Activated CD8-positive, alpha-beta memory T cell treated with anti-CD3 and anti-CD28 coated beads, Interleukin-2, amount 10 ng/mL, durations not matched to agents 7 days and 5 days (primary cell): ENCODE measurements at regions not wholly inside any gene's neighbourhood (a gene's known extent, or its start where the extent isn't known, plus 50 kb on each side); places are given as distances from the start of the nearest gene placed in this dataset.

ENCODE experiments used
- ATAC-seq: fragments of 150-1000 bp; cut with Tn5 transposase; one replicate; pipeline ENCODE4 v1.10.0; 2021; ENCODE audit warnings: moderate library complexity
- CTCF ChIA-PET: fragments of 350-600 bp; sonication (Branson Sonifier 250); formaldehyde crosslinking; loops from one replicate; lab custom pipeline; 2021; ENCODE audit warnings: antibody characterized with exemption; lab: Charles Lee
- DNase-seq: peaks from one replicate; pipeline ENCODE4 v3.0.0-alpha.2; 2020
- H3K27ac Mint-ChIP-seq: one replicate; pipeline ENCODE4 v1.8.0; 2021; ENCODE audit warnings: mild to moderate bottlenecking, mixed read lengths
- H3K27me3 Mint-ChIP-seq: one replicate; pipeline ENCODE4 v1.8.0; 2021; ENCODE audit warnings: mixed read lengths
- H3K36me3 Mint-ChIP-seq: one replicate; pipeline ENCODE4 v1.8.0; 2021; ENCODE audit warnings: mild to moderate bottlenecking, mixed read lengths
- H3K4me1 Mint-ChIP-seq: one replicate; pipeline ENCODE4 v1.8.0; 2021; ENCODE audit warnings: mixed read lengths
- H3K4me3 Mint-ChIP-seq: one replicate; pipeline ENCODE4 v1.8.0; 2021; ENCODE audit warnings: mild to moderate bottlenecking, moderate library complexity, mixed read lengths
- H3K9me3 Mint-ChIP-seq: one replicate; pipeline ENCODE4 v1.8.0; 2022; ENCODE audit warnings: low read depth, mixed read lengths

DNA sequence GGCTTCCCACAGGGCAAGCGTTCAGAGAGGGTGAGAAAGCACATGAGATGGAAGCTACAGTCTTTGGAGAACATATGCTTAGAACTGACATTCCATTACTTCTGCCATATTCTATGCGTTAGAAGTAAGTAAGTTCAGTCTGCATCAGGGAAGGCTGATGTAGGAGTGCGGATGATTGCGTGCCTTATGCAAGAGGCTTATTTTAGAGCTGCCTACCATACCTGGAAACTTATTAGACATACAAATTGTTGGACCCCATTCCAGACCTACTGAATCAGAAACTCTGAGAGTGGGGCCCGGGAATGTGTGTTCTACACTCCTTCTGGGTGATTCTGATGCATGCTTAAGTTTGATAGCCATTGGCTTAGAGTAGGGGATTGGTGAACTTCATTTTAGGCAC, 174.9 kb downstream of the KTN1 start:
- CTCF ChIA-PET: no interaction called here
- ATAC-seq: no peak
- H3K27ac Mint-ChIP-seq: no peak overlapping the region
- no peak overlapping the region for H3K4me3 Mint-ChIP-seq
- peaks cover 3% of the 10 kb centered on the region for H3K27me3 Mint-ChIP-seq
- H3K36me3 Mint-ChIP-seq: no peaks in the 10 kb centered on the region
- DNase-seq: no peak
- H3K4me1 Mint-ChIP-seq: no peaks in the 10 kb centered on the region
- H3K9me3 Mint-ChIP-seq: no peaks in the 10 kb centered on the region

DNA sequence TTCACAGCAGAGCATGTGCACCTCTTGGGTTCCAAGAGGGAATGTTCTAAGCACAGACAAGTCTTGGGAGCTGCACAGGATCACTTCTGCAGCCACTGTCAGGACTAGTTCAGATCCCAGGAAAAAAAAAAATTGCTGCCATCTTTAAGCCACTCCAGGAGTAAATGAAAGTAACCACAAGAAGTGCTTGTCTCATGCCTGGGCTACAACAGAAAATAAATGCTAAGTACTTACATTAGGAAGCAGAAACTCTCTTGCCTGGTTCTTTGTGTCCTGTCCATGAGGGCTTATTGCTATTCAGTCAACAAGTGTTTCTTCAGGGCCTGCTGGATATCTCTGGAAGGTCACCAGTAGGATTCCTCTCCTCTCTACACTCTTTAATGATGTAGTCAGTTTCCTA, 176.1 kb downstream of the KTN1 start:
- Mint-ChIP-seq H3K9me3 (no peaks in the 10 kb centered on the region), H3K4me1 (no peaks in the 10 kb centered on the region), H3K27ac (no peak overlapping the region), H3K4me3 (no peak overlapping the region), H3K36me3 (no peaks in the 10 kb centered on the region), H3K27me3 (peaks cover 3% of the 10 kb centered on the region)
- ATAC-seq (no peak), DNase-seq (no peak)
- CTCF ChIA-PET: interaction anchor here (0.7 kb wide), 1 partner anchor 22 kb away, joined by 3 read pairs; no protein-coding TSS in a partner anchor

DNA sequence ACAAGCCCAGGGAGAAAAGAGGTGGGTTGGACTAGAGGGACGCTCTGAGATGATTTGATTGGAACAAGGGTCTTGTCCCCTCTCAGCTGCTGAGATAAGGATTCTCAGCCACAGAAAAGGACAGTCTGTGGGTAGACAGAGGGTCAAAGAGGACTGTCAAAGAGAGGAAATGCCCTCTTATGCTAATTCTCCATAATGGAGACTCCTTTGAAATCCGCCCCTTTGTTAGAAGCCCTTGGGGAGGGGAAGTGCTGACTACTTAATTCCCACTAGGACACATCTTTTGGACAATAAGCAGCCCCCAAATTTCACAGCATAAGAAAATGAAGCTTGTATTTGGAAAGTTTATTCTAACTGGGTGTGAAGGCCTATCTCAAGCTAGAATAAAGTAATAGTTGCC, 176.6 kb downstream of the KTN1 start:
- Mint-ChIP-seq H3K4me1 (no peaks in the 10 kb centered on the region), H3K27me3 (peaks cover 3% of the 10 kb centered on the region), H3K9me3 (no peaks in the 10 kb centered on the region), H3K4me3 (no peak overlapping the region), H3K36me3 (no peaks in the 10 kb centered on the region), H3K27ac (no peak overlapping the region)
- DNase-seq (no peak), ATAC-seq (no peak)
- CTCF ChIA-PET: interaction anchor here (0.7 kb wide), 1 partner anchor 22 kb away, joined by 3 read pairs; no protein-coding TSS in a partner anchor

DNA sequence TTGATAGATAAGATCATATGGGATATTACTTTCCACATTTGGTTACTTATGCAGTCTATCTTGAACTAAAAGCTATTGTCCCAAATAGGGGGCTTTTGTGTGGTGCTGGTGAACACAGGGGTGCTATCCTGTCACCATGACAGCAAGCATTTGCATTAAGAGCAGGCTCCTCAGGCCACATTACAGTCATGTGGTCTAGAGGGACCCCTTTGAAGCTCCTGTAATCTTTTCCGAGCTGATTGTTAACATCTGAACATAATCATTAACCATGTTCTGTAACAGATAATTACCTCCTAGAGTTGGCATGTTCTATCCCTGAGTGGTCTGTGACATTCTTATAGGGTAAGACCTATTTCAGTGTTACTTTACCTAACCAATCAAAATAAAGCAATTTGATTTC, 178.8 kb downstream of the KTN1 start:
- Mint-ChIP-seq H3K36me3 (no peaks in the 10 kb centered on the region), H3K27me3 (peaks cover 9% of the 10 kb centered on the region), H3K9me3 (no peaks in the 10 kb centered on the region), H3K27ac (no peak overlapping the region), H3K4me1 (peaks cover 14% of the 10 kb centered on the region), H3K4me3 (no peak overlapping the region)
- ATAC-seq: no peak
- CTCF ChIA-PET: no interaction called here
- no peak for DNase-seq

DNA sequence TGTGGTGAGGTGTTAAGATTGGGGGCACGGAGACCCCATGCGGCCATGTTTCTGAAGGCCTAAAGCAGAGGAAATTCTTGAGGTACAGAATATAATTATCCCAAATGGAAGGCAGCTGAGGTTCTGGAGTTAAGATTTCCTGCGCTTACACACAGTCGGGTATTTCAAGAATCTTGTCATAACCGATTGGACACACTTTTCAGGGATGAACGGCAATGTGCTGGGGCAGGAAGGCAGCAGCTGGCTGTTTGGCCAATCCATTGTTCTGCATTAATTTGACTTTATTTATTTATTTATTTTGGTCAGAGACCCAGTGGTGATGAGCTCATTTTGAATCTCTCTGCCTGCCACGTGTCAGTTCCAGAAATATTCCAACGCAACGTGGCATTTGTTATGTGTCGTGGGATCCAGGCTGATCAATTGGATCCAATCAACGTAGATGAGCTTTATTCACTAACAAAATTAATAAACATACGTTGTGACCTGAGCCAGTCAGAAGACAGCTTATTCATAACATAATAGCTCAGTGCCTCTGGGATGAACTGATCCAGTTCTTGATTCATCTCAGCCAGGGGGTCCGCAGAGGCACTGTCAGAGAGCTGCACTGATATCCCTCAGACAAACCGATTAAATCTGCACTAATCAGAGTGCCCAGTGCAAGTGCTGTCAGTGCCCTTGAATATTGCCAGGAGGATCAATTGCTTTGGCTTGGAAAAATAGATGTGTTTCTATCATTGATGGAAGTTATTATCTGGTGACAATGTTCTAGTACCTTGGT, 181.0 kb downstream of the KTN1 start:
- Mint-ChIP-seq H3K36me3 (peaks cover 1% of the 10 kb centered on the region), H3K9me3 (no peaks in the 10 kb centered on the region), H3K27ac (no peak overlapping the region), H3K4me3 (no peak overlapping the region), H3K4me1 (peaks cover 14% of the 10 kb centered on the region), H3K27me3 (peaks cover 9% of the 10 kb centered on the region)
- DNase-seq (no peak), ATAC-seq (no peak)
- CTCF ChIA-PET: interaction anchor here (0.9 to 1.2 kb wide), 2 partner anchors 9 to 13 kb away, joined by 3 to 4 read pairs; no protein-coding TSS in a partner anchor

DNA sequence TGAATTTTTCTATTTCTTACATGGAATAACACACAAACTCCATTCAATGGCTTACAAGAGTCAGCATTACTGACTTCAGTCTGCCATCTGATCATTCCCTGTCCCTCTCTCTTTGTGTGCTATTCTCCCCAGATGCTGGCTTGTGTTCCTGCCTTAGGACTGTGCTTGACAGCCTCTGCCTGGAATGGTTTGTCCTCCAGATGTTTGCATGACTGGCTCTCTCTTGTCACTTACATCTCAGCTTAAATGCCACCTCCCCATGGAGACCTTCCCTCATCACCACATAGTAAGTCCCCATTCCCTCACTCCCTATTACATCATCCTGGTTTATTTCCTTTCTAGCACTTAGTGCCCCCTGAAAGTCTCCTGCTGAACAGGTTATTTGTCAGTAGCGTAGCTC, 181.6 kb downstream of the KTN1 start:
- Mint-ChIP-seq H3K9me3 (no peaks in the 10 kb centered on the region), H3K36me3 (peaks cover 1% of the 10 kb centered on the region), H3K4me1 (peaks cover 14% of the 10 kb centered on the region), H3K27me3 (peaks cover 9% of the 10 kb centered on the region), H3K4me3 (no peak overlapping the region), H3K27ac (no peak overlapping the region)
- ATAC-seq (no peak), DNase-seq (no peak)
- CTCF ChIA-PET: no interaction called here

DNA sequence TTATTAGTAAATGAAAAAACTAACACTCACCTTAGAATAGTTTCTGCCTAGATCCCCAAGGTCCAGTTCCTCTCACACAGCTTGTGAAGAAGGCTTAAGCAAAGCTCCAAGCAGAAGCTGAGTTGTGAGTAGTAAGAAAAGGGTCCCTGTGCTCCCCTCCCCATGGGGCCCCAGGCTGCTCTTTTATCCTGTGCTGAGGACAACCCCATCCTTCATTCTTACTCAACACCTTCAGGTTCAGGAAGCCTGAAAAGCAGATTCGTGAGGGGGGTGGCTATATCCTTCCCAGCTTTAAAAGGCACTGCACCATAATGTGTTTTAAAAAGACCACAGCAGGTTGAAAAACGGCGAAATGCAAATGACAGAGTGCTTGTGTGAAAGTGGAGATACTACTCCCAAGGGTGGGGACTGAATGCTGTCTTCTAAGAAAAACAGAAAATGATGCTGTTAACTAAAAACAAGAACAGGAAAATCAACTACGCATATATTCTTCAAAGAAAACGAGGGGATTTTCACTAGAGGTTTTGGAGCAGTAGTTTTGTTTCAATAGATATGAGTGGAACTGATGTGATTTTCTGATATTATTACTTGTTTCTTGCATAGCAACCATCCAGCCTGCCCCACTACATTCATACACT, 182.7 kb downstream of the KTN1 start:
- no peak for ATAC-seq
- peaks cover 8% of the 10 kb centered on the region for H3K27me3 Mint-ChIP-seq
- H3K27ac Mint-ChIP-seq: no peak overlapping the region
- peaks cover 14% of the 10 kb centered on the region for H3K4me1 Mint-ChIP-seq
- peak overlapping the region; percentile 2 for H3K4me3 Mint-ChIP-seq
- H3K9me3 Mint-ChIP-seq: no peaks in the 10 kb centered on the region
- peaks cover 1% of the 10 kb centered on the region for H3K36me3 Mint-ChIP-seq
- DNase-seq: no peak
- CTCF ChIA-PET: no interaction called here

DNA sequence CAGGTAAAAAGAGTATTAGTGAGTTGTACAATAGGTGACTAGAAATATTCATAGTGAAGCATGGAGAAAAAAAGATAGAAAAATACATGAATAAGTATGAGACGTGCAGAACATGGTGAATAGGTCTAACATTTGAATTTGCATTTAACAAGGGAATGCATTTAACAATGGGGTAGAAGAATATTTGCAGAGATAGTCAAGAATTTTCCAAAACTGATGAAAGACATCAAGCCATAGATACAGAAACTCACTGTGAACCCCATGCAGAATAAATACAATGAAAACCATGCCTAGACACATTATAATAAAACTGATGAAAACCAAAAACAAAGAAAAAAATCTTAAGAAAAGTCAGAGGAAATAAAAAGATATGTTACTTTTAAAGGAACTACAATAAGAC, 184.8 kb downstream of the KTN1 start:
- ATAC-seq: no peak
- Mint-ChIP-seq H3K4me1 (peaks cover 14% of the 10 kb centered on the region), H3K36me3 (peaks cover 1% of the 10 kb centered on the region), H3K9me3 (no peaks in the 10 kb centered on the region), H3K27me3 (peaks cover 6% of the 10 kb centered on the region), H3K4me3 (no peak overlapping the region), H3K27ac (no peak overlapping the region)
- no peak for DNase-seq
- CTCF ChIA-PET: no interaction called here

DNA sequence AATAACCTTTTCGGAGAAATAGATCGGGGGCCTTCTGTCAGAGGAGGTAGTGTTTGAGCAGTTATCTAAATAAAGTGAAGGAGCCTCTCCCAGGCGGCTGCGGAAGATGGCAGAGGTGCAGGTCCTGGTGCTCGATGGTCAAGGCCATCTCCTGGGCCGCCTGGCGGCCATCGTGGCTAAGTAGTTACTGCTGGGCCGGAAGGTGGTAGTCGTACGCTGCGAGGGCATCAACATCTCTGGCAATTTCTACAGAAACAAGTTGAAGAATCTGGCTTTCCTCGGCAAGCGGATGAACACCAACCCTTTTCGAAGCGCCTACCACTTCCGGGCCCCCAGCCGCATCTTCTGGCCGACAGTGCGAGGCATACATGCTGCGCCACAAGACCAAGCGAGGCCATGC, 186.1 kb downstream of the KTN1 start:
- CTCF ChIA-PET: no interaction called here
- no peak overlapping the region for H3K27ac Mint-ChIP-seq
- DNase-seq (no peak), ATAC-seq (no peak)
- no peaks in the 10 kb centered on the region for H3K9me3 Mint-ChIP-seq
- no peak overlapping the region for H3K4me3 Mint-ChIP-seq
- peaks cover 1% of the 10 kb centered on the region for H3K36me3 Mint-ChIP-seq
- H3K27me3 Mint-ChIP-seq: peaks cover 9% of the 10 kb centered on the region
- H3K4me1 Mint-ChIP-seq: peaks cover 14% of the 10 kb centered on the region

DNA sequence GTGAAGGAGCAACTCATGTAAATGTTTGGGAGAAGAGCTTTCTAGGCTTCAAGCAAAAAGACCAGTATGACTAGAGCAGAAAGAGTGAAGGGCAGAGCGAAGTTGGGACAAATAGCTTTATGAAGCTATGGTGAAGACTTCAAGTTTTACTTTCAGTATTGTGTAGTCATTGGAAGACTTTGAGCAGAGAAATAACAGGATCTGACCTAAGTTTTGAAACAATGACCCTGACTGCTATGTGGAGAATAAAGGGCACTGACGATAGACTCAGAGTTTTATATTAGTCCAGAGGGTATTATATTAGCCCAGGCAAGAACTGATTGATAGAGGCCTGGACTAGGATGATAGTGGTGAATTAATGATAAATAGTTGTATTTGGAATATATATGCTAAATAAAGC, 187.3 kb downstream of the KTN1 start:
- peaks cover 7% of the 10 kb centered on the region for H3K4me1 Mint-ChIP-seq
- peaks cover 1% of the 10 kb centered on the region for H3K36me3 Mint-ChIP-seq
- peaks cover 4% of the 10 kb centered on the region for H3K27me3 Mint-ChIP-seq
- H3K4me3 Mint-ChIP-seq: no peak overlapping the region
- H3K27ac Mint-ChIP-seq: no peak overlapping the region
- no peak for DNase-seq
- no peaks in the 10 kb centered on the region for H3K9me3 Mint-ChIP-seq
- no peak for ATAC-seq
- CTCF ChIA-PET: no interaction called here

DNA sequence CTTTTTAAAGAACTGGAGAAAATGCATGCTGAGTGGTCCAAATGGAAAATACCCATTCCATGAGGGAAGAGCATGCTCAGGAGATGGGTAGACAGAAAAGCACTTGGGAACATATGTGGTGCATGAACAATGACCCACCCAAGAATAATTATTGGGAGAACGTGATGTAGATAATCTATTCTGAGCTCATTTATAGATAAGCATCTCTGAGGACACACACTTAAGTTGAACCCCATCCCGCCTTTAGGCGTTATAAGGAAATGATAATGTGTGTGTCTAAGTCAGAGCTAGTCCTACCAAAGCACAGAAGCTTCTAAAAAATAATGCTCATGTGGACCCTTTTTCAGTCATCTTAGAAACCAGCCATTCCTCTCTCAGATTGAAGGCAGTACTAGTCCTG, 189.9 kb downstream of the KTN1 start:
- CTCF ChIA-PET: interaction anchor here (1.4 kb wide), 1 partner anchor 9 kb away, joined by 4 read pairs; no protein-coding TSS in a partner anchor
- H3K27ac Mint-ChIP-seq: no peak overlapping the region
- peaks cover 13% of the 10 kb centered on the region for H3K27me3 Mint-ChIP-seq
- H3K36me3 Mint-ChIP-seq: peaks cover 1% of the 10 kb centered on the region
- H3K4me3 Mint-ChIP-seq: no peak overlapping the region
- H3K4me1 Mint-ChIP-seq: no peaks in the 10 kb centered on the region
- DNase-seq (no peak), ATAC-seq (no peak)
- H3K9me3 Mint-ChIP-seq: no peaks in the 10 kb centered on the region

DNA sequence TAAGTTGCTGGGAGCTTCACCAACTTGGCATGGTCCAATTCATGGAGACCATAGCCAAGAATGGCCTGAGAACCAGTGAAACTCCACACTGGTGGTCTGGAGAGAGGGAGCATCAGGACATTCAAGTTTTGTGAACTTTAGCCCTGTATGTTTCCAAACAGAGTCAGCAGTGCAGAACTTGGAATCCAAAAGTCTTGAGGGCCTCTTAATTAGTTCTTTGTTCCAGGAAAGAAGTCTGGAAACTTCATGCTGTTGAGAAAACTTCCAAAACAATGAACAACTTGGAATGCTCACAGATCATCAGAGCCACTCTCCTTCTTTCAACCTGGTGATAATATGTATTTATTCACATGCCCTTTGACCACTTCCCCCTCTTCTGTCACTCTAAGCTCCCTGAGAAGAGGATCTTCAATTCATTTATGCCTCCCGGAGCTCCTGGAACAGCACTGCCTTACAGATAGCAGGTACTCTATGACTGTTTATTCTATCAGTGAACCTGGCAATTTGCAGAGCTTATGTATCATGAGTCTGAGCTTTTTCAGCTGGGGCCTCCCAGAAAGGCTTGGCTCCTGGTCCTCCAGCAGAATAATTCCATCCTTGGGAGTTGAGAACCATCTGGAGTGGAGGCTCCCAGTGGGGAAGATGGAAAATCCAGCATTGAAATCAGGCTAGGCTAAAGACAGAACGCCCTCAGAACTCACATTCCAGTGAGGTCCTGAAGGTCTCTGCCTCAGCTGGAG, 191.4 kb downstream of the KTN1 start:
- peaks cover 13% of the 10 kb centered on the region for H3K27me3 Mint-ChIP-seq
- CTCF ChIA-PET: no interaction called here
- DNase-seq (no peak), ATAC-seq (no peak)
- H3K4me3 Mint-ChIP-seq: no peak overlapping the region
- no peak overlapping the region for H3K27ac Mint-ChIP-seq
- no peaks in the 10 kb centered on the region for H3K4me1 Mint-ChIP-seq
- no peaks in the 10 kb centered on the region for H3K36me3 Mint-ChIP-seq
- no peaks in the 10 kb centered on the region for H3K9me3 Mint-ChIP-seq

DNA sequence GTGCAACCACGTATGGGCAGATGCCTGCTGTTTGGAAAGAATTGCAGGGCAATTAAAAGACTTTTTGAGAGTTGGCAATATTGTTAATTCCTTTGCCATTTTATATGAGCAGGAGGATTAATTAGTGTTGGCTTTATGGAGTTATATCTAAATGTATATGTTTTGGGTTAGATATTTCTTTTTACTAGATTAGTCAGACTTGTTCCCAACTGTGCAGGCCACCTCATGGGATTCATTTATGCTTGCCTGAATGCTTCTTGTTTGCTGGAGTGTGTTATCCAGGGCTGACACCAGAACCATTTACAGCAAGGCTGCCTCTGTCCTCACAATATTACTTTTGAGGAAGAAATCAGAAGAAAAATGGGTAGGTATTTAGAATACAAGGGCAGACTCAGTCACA, 192.5 kb downstream of the KTN1 start:
- Mint-ChIP-seq H3K36me3 (no peaks in the 10 kb centered on the region), H3K4me3 (no peak overlapping the region), H3K9me3 (no peaks in the 10 kb centered on the region), H3K27me3 (peaks cover 13% of the 10 kb centered on the region), H3K4me1 (no peaks in the 10 kb centered on the region), H3K27ac (no peak overlapping the region)
- DNase-seq (no peak), ATAC-seq (no peak)
- CTCF ChIA-PET: no interaction called here
